Fibroblast of lung (primary cell): ENCODE measurements at regions not wholly inside any gene's neighbourhood (a gene's known extent, or its start where the extent isn't known, plus 50 kb on each side); places are given as distances from the start of the nearest gene placed in this dataset.

Experiments used
- EZH2 ChIP-seq: IDR thresholded peaks from 2 replicates; pipeline ENCODE4 v1.5.1; 2012; ENCODE audit warnings: low read length, control low read depth, mild to moderate bottlenecking; ENCODE audit errors: missing control alignments
- TF ChIP-seq, protein P1 (sequence below), 2 donors: IDR thresholded peaks in 1 of 2; conservative IDR thresholded peaks in 1 of 2; 1 replicate in 1 of 2; 2 replicates in 1 of 2; pipeline ENCODE4 v1.5.1; 2011 to 2012; ENCODE audit warnings: low read length in 2 of 2, control low read depth in 1 of 2, inconsistent platforms in 1 of 2, low read depth in 1 of 2, mild to moderate bottlenecking in 1 of 2

DNA sequence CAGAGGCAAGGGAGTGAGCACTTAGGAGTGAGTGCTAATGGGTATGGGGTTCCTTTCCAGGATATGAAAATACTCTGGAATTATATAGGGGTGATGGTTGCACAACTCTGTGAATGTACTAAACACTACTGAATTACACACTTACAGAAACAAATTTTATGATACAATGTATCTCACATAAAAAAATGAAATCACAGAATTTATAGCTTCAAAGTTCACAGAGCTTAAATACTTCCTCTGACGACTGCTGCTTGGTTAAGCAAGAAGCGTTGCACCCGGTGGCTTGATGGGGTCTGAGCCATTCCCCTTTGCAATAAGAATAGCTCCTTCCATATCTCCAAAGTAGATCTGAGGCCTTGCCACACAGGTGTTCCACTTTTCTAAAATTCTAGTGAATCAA lies 835.1 kb downstream of the TSN start:
- TF ChIP-seq, protein P1, sequence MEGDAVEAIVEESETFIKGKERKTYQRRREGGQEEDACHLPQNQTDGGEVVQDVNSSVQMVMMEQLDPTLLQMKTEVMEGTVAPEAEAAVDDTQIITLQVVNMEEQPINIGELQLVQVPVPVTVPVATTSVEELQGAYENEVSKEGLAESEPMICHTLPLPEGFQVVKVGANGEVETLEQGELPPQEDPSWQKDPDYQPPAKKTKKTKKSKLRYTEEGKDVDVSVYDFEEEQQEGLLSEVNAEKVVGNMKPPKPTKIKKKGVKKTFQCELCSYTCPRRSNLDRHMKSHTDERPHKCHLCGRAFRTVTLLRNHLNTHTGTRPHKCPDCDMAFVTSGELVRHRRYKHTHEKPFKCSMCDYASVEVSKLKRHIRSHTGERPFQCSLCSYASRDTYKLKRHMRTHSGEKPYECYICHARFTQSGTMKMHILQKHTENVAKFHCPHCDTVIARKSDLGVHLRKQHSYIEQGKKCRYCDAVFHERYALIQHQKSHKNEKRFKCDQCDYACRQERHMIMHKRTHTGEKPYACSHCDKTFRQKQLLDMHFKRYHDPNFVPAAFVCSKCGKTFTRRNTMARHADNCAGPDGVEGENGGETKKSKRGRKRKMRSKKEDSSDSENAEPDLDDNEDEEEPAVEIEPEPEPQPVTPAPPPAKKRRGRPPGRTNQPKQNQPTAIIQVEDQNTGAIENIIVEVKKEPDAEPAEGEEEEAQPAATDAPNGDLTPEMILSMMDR (conservative IDR thresholded peaks at IDR 0.05 in 1 of 2, IDR thresholded peaks at IDR 0.05 in 1 of 2; ENCODE audit: low read depth in 1 of 2, low read length in 2 of 2) = no peak
- TF ChIP-seq EZH2 = no peak
